ENCODE measurements at regions not wholly inside any gene's neighbourhood (a gene's known extent, or its start where the extent isn't known, plus 50 kb on each side); places are given as distances from the start of the nearest gene placed in this dataset.

DNA sequence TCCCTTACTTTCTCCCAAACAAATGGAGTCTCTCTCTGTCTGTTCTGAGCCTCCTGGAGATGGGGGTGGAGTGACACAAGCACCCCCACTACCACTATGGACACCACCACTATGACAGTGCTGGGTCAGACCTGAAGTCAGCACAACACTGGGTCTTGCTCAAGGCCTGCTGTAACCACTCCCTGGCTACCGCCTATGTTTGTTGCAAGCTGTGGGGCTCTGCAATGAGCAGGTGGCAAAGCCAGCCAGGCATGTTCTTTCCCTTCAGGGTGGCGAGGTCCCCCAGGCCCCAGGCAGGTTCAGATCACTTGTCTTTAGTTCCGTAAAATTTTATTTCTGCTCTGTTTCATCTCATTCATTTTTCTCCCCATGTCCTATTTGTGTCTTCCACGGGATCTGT is 349.8 kb downstream of the TMEM121 start:
- TF ChIP-seq POLR2A (IDR thresholded peaks at IDR 0.05) (no peak), CTCF (IDR thresholded peaks at IDR 0.05) (no peak)
